ENCODE measurements at regions not wholly inside any gene's neighbourhood (a gene's known extent, or its start where the extent isn't known, plus 50 kb on each side); places are given as distances from the start of the nearest gene placed in this dataset.
"Not testable (repeated sequence)": the region's sequence is repeated elsewhere in the genome, so short reads cannot be mapped to it uniquely, and the experiment has no call there.

DNA sequence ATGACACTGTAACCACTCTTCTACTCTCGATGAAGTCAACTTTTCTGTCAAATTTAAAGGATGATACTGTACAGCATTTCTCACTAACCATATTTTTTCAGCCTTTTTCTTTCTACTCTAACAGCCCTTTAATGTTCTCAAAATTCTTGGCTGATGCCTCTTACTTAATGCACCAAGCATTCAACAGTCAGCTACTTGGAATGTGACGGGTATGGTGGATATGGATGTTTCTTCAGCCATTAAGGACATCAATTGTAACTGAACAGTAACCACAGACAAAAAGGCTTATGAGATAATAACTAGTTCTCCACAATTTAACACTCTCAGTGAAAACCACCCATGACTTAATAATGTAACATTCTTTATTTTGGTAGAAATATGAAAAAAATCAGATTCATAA, 467.2 kb upstream of the ZNF337 start:
- no peak for TF ChIP-seq CTCF (IDR thresholded peaks at IDR 0.05)
- Mint-ChIP-seq H3K4me1 (ENCODE audit: low read depth) (peaks cover 85% of the 10 kb centered on the region), H3K4me3 (peak overlapping the region; percentile 80), H3K9me3 (no peaks in the 10 kb centered on the region), H3K27me3 (ENCODE audit: insufficient read depth) (no peaks in the 10 kb centered on the region; the same call in 1 of the 2 replicates), H3K27ac (peak overlapping the region; percentile 98), H3K36me3 (ENCODE audit: low read depth) (no peaks in the 10 kb centered on the region)
- peak; percentile 80 for DNase-seq

DNA sequence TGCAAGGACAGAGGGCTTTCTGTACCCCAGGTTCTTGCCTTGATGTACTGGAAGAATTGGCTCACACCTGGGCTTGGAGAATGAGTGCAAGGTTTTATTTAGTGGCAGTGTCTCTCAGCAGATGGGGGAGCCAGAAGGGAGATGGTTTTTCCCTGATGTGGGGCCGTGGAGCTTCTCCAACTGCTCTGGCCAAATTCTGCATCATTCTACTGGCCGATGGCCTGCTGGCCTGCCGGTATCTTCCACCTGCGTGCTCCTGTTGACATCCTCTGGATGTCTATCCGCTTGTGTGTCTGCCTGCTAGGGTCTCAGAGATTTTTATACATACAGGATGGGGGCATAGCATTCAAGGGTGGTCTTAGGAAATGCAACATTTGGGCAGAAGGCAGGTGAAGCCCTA, 466.5 kb upstream of the ZNF337 start:
- Mint-ChIP-seq H3K27ac (peak overlapping the region; percentile 98), H3K4me3 (peak overlapping the region; percentile 42; the same call in 1 of the 2 replicates), H3K4me1 (ENCODE audit: low read depth) (peaks cover 81% of the 10 kb centered on the region)
- not testable (repeated sequence) for DNase-seq; H3K27me3 Mint-ChIP-seq (ENCODE audit: insufficient read depth); H3K36me3 Mint-ChIP-seq (ENCODE audit: low read depth); H3K9me3 Mint-ChIP-seq

- H3K9me3 Mint-ChIP-seq; H3K27me3 Mint-ChIP-seq (ENCODE audit: insufficient read depth); DNase-seq; H3K36me3 Mint-ChIP-seq (ENCODE audit: low read depth): not testable (repeated sequence)
- Mint-ChIP-seq H3K4me3 (peak overlapping the region; percentile 42; the same call in 1 of the 2 replicates), H3K27ac (peak overlapping the region; percentile 98; the same call in 1 of the 2 replicates), H3K4me1 (ENCODE audit: low read depth) (peaks cover 67% of the 10 kb centered on the region)
Observed at GRCh38 chr20:26161741-26162140, 465.1 kb upstream of the ZNF337 start.

- not testable (repeated sequence) for H3K27me3 Mint-ChIP-seq (ENCODE audit: insufficient read depth); H3K9me3 Mint-ChIP-seq; H3K36me3 Mint-ChIP-seq (ENCODE audit: low read depth); DNase-seq
- Mint-ChIP-seq H3K4me1 (ENCODE audit: low read depth) (peaks cover 59% of the 10 kb centered on the region), H3K4me3 (peak overlapping the region; percentile 62; the same call in 1 of the 2 replicates), H3K27ac (peak overlapping the region; percentile 53; the same call in 1 of the 2 replicates)
Observed at GRCh38 chr20:26160916-26161315, 464.3 kb upstream of the ZNF337 start.

DNA sequence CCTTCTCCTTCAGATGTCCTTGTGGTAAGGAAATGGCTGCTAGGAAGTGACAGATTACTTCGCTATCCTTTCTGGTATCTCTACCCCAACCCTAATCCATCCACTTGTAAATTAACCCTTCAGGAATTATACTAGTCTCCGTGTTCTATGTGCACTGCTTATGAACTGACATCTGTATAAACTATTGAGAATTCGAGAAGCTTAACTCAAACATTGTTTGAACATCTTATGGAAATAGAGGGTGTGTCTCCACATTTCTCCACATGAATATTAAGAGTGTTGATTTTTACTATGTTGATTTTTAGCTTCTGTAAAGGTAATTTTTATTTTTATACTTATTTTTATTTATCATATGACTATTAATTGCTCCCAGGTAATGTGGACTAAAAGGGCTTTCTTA, 457.6 kb upstream of the ZNF337 start:
- no peak for TF ChIP-seq CTCF (IDR thresholded peaks at IDR 0.05)
- no peaks in the 10 kb centered on the region for H3K27me3 Mint-ChIP-seq (ENCODE audit: insufficient read depth)
- DNase-seq = no peak
- H3K36me3 Mint-ChIP-seq (ENCODE audit: low read depth) = peaks cover 4% of the 10 kb centered on the region; the same call in 1 of the 2 replicates
- H3K27ac Mint-ChIP-seq = no peak overlapping the region
- no peaks in the 10 kb centered on the region for H3K9me3 Mint-ChIP-seq
- H3K4me3 Mint-ChIP-seq = no peak overlapping the region
- H3K4me1 Mint-ChIP-seq (ENCODE audit: low read depth) = peaks cover 25% of the 10 kb centered on the region; the same call in 1 of the 2 replicates

DNA sequence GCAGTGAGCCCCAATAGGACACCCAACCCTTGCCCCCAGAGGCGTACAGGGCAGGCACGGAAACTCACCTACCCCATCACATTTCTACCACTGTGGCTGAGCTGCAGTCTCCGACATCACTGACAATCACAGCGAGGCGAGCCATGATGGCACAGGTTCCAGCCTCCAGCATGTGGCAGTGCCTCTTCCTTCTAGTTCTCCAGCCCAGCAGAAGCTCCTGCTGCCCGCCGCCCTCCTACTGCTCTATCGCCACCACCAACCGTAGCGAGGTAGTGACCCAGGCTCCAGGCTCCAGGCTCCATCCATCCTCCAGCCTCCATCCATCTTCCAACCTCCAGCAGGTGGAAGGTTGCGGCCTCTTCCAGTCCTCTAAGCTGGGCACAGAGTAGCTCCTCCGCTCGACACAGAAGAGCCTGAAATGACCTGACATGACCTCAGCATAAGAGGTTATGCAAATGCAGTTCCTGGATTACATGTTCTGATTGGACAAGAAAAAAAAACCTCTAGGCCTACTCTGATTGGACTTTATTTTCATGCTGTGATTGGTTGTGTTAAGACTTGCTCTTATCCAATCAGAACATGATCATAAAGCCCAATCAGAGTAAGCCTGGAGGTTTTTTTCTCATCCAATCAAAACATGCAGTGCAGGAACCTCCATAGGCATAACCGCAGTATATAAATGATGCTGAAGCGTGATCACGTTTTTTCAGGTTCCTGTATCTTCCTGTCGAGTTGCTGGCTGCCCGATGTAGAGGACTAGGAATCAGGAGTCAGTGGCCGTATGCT, 438.9 kb upstream of the ZNF337 start:
- no peak for TF ChIP-seq CTCF (IDR thresholded peaks at IDR 0.05)
- no peaks in the 10 kb centered on the region for H3K36me3 Mint-ChIP-seq (ENCODE audit: low read depth)
- H3K4me1 Mint-ChIP-seq (ENCODE audit: low read depth) = peaks cover 25% of the 10 kb centered on the region; the same call in 1 of the 2 replicates

GRCh38 chr20:26134606-26135005, 438.0 kb upstream of the ZNF337 start:
- H3K36me3 Mint-ChIP-seq (ENCODE audit: low read depth) = no peaks in the 10 kb centered on the region
- H3K4me1 Mint-ChIP-seq (ENCODE audit: low read depth) = peaks cover 20% of the 10 kb centered on the region; the same call in 1 of the 2 replicates
- no peak for TF ChIP-seq CTCF (IDR thresholded peaks at IDR 0.05)
- H3K9me3 Mint-ChIP-seq = no peaks in the 10 kb centered on the region
- H3K27me3 Mint-ChIP-seq (ENCODE audit: insufficient read depth) = peaks cover 1% of the 10 kb centered on the region; the same call in 1 of the 2 replicates
- DNase-seq = no peak
- no peak overlapping the region for H3K4me3 Mint-ChIP-seq
- no peak overlapping the region for H3K27ac Mint-ChIP-seq

More for the DNA sequence above, 438.9 kb upstream of the ZNF337 start:
- peak overlapping the region; percentile 55; the same call in 1 of the 2 replicates for H3K4me3 Mint-ChIP-seq
- H3K9me3 Mint-ChIP-seq = no peaks in the 10 kb centered on the region
- DNase-seq = no peak
- peaks cover 1% of the 10 kb centered on the region; the same call in 1 of the 2 replicates for H3K27me3 Mint-ChIP-seq (ENCODE audit: insufficient read depth)
- H3K27ac Mint-ChIP-seq = no peak overlapping the region; the same call in 1 of the 2 replicates

- Mint-ChIP-seq H3K4me3 (peak overlapping the region; percentile 47; the same call in 1 of the 2 replicates), H3K4me1 (ENCODE audit: low read depth) (peaks cover 12% of the 10 kb centered on the region; the same call in 1 of the 2 replicates), H3K27ac (peak overlapping the region; percentile 26; the same call in 1 of the 2 replicates)
- not testable (repeated sequence) for H3K27me3 Mint-ChIP-seq (ENCODE audit: insufficient read depth); DNase-seq; H3K36me3 Mint-ChIP-seq (ENCODE audit: low read depth); H3K9me3 Mint-ChIP-seq
Observed at GRCh38 chr20:26133794-26134193, 437.1 kb upstream of the ZNF337 start.

DNA sequence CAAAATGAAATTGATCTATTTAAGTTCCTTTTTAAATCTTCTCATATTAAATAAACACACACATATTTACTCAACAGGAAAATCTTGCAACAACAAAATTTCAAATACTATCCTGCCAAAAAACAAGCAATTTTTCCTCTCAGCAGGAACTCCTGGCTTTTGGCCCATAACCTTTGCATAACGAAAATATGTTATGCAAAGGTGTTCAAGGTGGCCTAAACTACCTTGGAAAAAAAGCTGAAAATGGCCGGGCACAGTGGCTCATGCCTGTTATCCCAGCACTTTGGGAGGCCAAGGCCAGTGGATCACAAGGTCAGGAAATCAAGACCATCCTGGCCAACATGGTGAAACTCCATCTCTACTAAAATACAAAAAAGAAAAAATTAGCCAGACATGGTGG, 424.3 kb upstream of the ZNF337 start:
- H3K4me1 Mint-ChIP-seq (ENCODE audit: low read depth) = peaks cover 21% of the 10 kb centered on the region; the same call in 1 of the 2 replicates
- H3K36me3 Mint-ChIP-seq (ENCODE audit: low read depth); H3K27me3 Mint-ChIP-seq (ENCODE audit: insufficient read depth); DNase-seq; H3K27ac Mint-ChIP-seq; H3K4me3 Mint-ChIP-seq; H3K9me3 Mint-ChIP-seq: not testable (repeated sequence)

DNA sequence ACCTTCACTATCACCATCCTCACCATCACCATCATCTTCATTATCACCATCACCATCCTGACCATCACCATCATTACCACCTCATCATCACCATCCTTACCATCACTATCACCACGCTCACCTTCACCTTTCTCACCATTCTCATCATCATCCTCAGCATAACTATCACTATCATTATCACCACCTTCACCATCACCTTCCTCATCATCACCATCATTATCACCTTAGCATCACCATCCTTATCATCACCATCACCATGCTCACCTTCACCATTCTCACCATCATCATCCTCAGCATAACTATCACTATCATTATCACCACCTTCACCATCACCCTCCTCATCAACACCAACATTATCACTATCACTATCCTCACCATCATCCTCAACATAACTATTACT, 397.8 kb upstream of the ZNF337 start:
- H3K4me1 Mint-ChIP-seq (ENCODE audit: low read depth); H3K4me3 Mint-ChIP-seq; H3K27me3 Mint-ChIP-seq (ENCODE audit: insufficient read depth); H3K36me3 Mint-ChIP-seq (ENCODE audit: low read depth); H3K9me3 Mint-ChIP-seq; H3K27ac Mint-ChIP-seq; DNase-seq: not testable (repeated sequence)

All from HFFc6 (cell line).